Activated CD4-positive, CD25-positive, alpha-beta regulatory T cell treated with anti-CD3 and anti-CD28 coated beads, Interleukin-2, amount 50 U/mL, for 24 hours (primary cell): ENCODE measurements at regions not wholly inside any gene's neighbourhood (a gene's known extent, or its start where the extent isn't known, plus 50 kb on each side); places are given as distances from the start of the nearest gene placed in this dataset.

Experiments
- ATAC-seq, 2 donors: fragments of 150-1000 bp; cut with Tn5 transposase; one replicate each; pipeline ENCODE4 v1.10.0; 2021; ENCODE audit warnings: mild to moderate bottlenecking in 1 of 2, moderate library complexity in 1 of 2

DNA sequence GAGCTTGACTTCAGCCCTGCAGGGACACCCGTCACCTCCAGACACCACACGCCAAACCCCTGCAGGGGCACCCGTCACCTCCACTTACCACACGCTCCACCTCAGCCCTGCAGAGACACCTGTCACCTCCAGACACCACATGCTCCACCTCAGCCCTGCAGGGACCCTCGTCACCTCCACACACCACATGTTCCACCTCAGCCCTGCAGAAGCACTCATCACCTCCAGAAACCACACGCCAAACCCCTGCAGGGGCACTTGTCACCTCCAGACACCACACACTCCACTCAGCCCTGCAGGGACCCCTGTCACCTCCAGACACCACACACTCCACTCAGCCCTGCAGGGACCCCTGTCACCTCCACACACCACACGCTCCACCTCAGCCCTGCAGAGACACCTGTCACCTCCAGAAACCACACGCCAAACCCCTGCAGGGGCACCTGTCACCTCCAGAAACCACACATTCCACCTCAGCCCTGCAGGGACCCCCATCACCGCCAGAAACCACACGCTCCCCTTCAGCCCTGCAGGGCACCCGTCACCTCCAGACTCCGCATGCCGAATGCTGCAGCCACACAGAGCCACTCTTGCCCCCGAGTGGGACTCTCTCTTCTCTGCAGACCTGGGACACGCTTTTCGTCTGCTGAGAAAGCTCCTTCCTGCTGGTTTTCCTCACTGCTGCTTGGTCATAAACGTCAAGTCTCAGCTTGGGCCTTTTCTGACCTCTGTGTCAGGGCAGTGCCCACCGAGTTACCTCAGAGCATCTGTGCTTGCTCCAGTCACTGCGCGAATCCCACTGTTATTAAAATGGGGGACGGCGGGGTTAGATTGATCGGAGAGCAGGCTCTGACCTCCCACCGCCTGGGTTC is 77.5 kb upstream of the SALL3 start:
- no peak for ATAC-seq

DNA sequence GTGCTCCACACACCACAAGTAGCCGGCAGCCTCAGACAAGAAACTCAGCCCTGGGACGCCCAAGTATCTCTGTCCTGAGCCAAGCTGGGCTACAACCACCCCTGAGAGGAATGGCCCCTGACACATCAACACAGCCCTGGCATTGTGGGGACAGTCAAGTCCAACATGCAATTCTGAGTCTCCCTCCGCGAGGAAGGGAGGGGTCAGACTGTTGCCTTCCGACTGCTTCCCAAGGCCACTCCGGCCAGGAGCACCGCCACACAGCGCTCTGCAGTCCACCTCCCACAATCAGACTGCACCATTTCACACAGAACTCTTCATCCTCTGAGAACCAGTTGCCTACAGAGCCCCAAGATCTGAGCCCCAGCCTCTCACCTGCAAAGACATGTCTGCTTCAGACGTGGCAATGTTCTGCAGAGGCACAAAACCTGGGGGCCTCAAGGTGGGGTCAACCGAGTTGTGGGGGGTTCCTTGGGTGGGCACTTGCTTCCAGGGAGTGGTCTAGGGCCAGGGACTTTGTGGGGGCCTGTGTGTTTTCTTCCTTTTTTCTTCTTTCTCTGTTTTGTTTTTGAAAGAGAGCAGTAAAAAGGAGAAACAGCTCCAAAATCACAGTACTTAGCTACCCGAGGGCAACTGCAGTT is 76.7 kb upstream of the SALL3 start:
- ATAC-seq, result no peak

DNA sequence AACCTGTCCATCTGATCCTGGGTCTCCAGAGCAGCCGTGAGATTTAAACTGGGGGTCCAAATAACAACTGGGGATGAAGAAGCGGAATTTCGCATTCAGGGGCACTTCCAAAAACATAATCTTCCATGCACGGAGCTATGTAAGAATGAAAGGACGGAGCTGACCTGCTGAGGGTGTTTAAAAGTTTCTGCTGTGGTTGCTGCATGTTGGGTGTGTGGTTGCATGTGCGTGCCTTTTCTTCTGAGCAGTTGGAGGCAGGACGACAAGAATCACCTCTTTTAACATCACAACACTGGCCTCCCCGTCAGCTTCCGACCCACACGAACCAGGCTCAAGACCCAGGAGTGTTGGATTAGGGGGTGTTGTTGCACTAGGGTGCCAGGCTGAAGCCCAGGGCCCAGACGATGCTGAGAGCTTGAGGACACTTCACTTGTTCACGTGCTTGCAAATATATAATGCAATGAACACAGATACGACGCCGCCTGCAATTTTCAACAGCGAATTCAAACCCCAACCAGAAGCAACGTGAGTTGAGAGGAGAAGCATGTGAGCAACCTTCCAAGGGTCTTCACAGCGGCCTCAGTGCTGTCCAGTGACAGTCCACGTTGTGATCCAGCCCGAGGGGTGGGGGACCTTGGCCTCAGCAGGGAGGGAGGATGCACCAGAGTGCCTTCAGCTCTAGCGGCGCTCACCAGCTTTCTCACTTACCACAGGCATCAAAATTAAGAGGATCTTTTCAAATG is 76.0 kb upstream of the SALL3 start:
- ATAC-seq, result no peak

- ATAC-seq, result no peak
Measured at GRCh38 chr18:78904179-78904531, 75.5 kb upstream of the SALL3 start.

GRCh38 chr18:78905334-78905733 is 74.3 kb upstream of the SALL3 start:
- no peak for ATAC-seq

DNA sequence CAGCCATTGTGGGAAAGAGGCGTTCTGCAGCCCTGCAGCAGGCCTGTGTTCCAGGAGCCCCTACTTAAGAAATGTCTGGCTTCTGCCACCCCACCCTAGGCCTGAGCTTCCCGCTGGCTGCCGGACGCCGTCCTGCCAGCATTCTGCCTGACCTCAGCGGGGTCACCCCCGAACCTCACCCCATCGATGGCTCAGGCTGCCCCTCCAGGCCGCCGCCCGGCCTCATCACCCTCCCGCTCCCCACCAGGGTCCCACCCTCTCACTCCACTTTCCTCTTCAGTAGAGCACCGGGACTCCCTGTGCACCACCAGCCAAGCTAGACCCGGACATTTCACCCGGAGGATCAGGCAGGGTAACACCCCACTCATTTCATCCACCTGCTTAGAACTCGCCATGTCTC is 73.6 kb upstream of the SALL3 start:
- no peak for ATAC-seq

DNA sequence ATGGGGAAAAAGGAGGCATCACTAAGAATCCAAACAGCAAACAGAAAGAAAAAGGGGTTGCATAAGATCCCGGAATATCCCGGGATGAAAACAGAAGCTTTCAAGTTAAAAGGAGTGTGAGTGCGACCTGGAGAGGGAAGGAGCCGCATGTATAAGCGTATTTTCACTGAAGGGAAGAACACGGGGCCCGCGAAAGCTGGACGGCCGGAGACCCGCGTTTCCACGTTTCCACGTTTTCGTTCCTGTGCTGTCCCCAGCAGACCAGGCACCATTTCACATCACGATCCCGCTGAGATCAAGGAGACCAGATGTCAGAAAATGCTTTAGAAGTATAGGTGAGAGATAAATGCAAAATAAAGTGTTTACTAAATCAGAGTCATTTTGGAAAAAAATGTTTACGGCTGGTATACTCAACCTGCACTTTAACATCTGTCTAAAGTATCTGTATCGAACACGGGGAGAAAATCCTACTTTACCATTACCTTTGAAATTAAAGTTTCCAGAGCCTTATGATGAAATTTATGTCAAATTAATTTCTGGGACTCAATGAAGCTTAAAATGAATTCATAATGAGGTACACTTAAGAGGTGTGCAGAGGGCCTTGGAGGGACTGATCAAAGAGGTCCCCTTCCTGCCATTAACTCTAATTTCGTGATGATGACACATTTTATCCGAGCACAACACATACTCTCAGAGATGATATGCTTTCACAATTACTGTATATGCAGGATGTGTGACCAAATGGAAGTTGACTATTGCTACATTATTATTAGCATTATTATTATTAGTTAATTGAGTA is 71.0 kb upstream of the SALL3 start:
- ATAC-seq, result peak in 1 of 2 donors; percentile 35

- ATAC-seq, result no peak
Measured at GRCh38 chr18:78911751-78912283, 67.8 kb upstream of the SALL3 start.

- no peak for ATAC-seq
Measured at GRCh38 chr18:78912336-78912735, 67.3 kb upstream of the SALL3 start.

DNA sequence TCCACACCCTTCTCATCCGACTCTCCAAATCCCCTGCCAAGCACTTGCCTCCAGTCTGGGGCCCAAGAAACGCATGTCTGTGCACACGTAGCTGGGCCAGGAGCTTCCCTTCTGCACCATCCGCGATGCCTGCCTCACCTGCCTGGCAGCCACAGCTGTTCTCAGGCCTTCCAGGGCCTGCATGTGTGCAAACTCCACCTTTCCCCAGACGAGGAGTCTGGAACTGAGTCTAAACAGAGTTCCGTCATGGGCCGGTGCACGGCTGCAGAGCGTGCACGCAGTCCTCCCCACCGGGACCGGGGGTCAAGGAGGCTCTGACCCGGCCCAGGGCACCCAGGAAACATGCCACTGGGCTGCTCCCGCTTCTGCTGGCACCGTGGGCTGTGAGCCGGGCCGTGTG is 66.8 kb upstream of the SALL3 start:
- ATAC-seq, result no peak

DNA sequence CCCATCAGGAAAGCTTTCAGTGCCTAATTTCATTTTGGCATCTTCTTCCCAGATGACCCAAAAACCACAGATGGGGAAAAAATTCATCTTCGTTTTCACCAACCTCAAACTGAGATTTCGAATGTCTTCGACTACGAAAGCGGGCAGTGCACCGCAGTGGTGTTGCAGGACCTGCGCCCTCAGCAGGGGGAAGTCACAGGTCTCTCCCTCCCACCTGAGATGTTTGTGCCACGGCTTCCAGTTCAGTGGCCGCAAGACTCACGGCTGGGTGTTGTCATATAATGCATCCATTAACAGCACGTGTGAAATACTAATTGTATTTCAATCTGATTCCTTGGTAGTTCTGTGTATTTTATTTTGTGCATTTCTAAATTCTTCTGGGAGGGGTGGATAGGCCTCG is 66.2 kb upstream of the SALL3 start:
- no peak for ATAC-seq

DNA sequence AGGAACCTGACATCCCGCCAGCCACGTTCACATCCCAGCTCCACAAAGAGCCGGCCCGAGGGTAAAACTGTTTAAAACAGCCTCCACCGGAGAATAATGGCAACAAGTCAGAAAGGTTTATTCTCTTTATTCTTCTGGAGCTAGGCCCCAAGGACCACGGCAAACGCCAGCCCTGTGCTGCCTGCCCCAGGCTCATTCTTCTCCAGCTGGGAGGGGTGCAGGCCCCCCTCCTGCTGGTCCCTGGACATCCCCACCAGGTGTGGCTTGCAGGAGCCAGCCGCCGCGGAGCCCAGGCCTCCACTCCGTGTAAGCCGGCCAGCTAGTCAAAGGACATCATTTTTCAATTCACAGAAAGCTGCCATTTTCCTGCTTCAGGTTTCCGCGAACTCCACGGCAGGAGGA is 65.8 kb upstream of the SALL3 start:
- no peak for ATAC-seq

GRCh38 chr18:78914249-78914935 is 65.2 kb upstream of the SALL3 start:
- no peak for ATAC-seq

DNA sequence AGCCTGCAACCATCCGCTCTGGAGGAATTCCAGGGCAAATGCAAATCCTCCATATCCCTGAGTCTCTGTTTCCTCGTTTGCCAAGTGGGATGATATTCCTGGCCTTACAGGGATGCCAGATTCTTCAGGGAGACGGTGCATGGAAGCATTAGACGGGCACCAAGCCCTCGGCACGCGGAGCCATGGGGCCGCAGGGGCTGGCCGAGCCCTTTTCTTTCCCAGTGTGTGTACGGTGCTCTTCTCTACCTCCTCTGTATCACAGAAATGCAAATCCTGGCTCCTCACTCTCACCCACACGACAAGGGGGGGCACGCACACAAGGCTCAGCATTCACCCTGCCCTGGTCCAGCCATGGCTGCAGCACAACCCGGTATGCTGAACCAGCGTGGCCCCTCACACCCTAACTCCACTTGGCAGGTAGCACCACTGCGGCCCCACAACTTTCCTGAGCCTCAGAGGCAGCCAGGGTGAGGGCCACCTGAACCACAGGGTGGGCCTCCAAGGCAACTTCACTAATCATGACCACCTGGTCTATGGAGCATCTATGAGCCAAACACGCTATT is 64.1 kb upstream of the SALL3 start:
- ATAC-seq, result no peak

DNA sequence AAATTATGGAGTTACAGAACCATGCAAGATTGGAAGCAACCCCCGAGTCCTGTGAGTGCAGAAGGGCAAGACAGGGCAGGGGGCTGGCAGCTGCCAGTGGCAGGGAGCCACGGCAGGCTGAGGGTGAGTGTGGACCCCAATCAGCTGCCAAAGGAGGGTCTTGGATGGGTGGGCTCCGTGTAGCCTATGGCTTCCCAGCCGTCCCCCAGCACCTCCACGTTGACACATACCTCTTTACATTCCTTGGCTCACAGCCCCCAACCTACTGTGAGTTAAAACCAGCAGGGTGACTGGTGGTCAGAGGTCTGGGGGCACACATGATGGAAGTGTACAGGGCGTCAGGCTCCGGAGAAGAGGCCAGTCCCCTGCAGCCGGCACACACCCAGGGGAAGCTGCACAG is 60.9 kb upstream of the SALL3 start:
- no peak for ATAC-seq

- no peak for ATAC-seq
Measured at GRCh38 chr18:78919956-78920355, 59.7 kb upstream of the SALL3 start.

DNA sequence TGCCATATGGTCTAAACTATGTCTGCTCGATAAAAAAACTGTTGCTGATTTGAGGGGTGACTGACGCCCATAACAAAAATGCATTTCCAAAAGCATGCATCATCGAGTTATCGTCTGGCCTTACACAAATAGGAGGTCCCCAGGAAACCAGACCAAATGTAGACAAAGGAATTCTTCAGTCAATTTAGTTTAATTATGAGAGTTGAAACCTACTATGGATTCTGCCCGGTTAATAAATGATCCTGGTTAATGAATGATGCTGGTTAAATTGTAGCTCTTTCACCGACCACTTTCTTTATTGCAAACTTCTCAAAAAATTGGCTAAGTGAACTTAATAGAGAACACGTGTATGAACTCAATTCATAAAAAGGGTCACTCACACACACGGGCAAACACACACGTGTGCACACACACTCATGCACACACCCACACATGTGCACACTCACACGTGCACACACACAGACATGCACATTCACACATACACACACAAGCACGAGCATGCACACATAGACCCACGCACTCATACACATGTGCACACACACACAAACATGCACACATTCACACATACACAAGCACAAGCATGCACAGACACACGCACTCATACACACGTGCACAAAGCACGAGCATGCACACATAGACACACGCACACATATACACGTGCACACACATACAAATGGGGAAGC is 59.0 kb upstream of the SALL3 start:
- no peak for ATAC-seq

DNA sequence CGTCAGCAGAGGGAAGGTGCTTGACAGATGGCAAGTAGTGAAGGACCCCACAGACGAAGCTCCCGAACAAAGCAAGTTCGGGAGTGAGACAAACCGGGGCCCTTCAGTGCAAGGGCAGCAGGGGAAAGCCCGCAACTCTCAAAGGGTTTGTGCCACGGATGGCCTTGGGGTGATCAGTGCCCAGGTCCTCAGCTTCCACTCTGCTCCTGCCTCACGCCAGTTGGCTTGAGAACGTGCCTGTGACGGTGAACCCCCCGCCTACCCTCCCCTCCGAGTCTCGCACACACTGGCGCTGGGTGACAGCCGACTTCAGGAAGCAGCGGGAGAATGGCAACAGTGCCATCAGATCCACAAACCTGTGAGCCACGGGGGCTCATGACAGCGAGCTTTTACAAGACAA is 56.8 kb upstream of the SALL3 start:
- ATAC-seq, result no peak

DNA sequence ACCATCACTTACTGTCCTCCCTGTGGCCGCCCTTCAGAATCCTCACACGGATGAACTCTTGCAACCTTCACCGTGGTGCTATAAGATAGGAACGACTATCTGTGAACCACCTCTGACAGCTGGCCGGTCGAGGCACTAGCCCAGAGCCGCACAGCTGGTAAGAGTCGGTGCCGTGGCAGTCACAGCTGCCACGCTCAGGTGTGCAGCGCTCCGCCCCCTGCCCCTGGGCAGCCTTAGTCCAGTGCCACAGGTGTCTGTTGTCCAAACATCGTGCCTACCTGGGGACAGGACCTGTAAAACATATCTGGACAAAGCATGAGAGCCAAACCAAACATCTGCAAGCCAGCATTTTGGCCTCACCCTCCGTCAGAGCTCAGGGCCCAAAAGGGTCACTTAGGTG is 55.3 kb upstream of the SALL3 start:
- ATAC-seq, result no peak

- ATAC-seq, result no peak
Measured at GRCh38 chr18:78924786-78925540, 54.7 kb upstream of the SALL3 start.
